SK-N-SH treated with all-trans-retinoic acid at 6 μM for 48 hours (cell line): ENCODE measurements at regions not wholly inside any gene's neighbourhood (a gene's known extent, or its start where the extent isn't known, plus 50 kb on each side); places are given as distances from the start of the nearest gene placed in this dataset.

Experiments
- CSDC2 ChIP-seq: fragments of 250-450 bp; sonication (Bioruptor Pico); IDR thresholded peaks from 2 replicates; pipeline ENCODE4 v1.5.0; 2020; ENCODE audit warnings: mild to moderate bottlenecking, moderate library complexity
- ESRRG ChIP-seq: fragments of 250-450 bp; sonication (Bioruptor Pico); IDR thresholded peaks from 2 replicates; pipeline ENCODE4 v1.6.1; 2021; ENCODE audit warnings: mild to moderate bottlenecking
- GLIS3 ChIP-seq: fragments of 250-450 bp; sonication (Bioruptor Pico); IDR thresholded peaks from 2 replicates; pipeline ENCODE4 v1.5.0; 2020; ENCODE audit warnings: mild to moderate bottlenecking, moderate library complexity
- RARB ChIP-seq: fragments of 250-450 bp; sonication (Bioruptor Pico); IDR thresholded peaks from 2 replicates; pipeline ENCODE4 v1.8.0; 2021; ENCODE audit warnings: mild to moderate bottlenecking, moderate library complexity
- SNAI2 ChIP-seq: fragments of 250-450 bp; sonication (Bioruptor Pico); IDR thresholded peaks from 2 replicates; pipeline ENCODE4 v1.5.0; 2020; ENCODE audit warnings: mild to moderate bottlenecking, moderate library complexity
- TCF4 ChIP-seq: fragments of 250-450 bp; sonication (Bioruptor Pico); IDR thresholded peaks from 2 replicates; pipeline ENCODE4 v1.8.0; 2021; ENCODE audit warnings: mild to moderate bottlenecking, moderate library complexity, borderline replicate concordance
- ZFP30 ChIP-seq: fragments of 450-650 bp; formaldehyde crosslinking; IDR thresholded peaks from 2 replicates; pipeline ENCODE4 v1.5.0; 2022; ENCODE audit warnings: mild to moderate bottlenecking, moderate library complexity
- ZNF8 ChIP-seq: fragments of 450-650 bp; formaldehyde crosslinking; IDR thresholded peaks from 2 replicates; pipeline ENCODE4 v1.5.0; 2020; ENCODE audit warnings: mild to moderate bottlenecking, moderate library complexity
- TF ChIP-seq, protein P1 (sequence below): fragments of 250-450 bp; sonication (Bioruptor Pico); IDR thresholded peaks from 2 replicates; pipeline ENCODE4 v1.8.0; 2020; ENCODE audit warnings: mild to moderate bottlenecking, moderate library complexity, borderline replicate concordance
- TF ChIP-seq, protein P2 (sequence below): fragments of 250-450 bp; sonication (Bioruptor Pico); IDR thresholded peaks from 2 replicates; pipeline ENCODE4 v1.5.0; 2020; ENCODE audit warnings: mild to moderate bottlenecking, moderate library complexity
- TF ChIP-seq, protein P3 (sequence below): fragments of 250-450 bp; sonication (Bioruptor Pico); IDR thresholded peaks from 2 replicates; pipeline ENCODE4 v1.8.0; 2021; ENCODE audit warnings: low read depth, mild to moderate bottlenecking, moderate library complexity, borderline replicate concordance
- TF ChIP-seq, protein P4 (sequence below): fragments of 250-450 bp; sonication (Bioruptor Pico); IDR thresholded peaks from 2 replicates; pipeline ENCODE4 v1.5.1; 2021; ENCODE audit warnings: mild to moderate bottlenecking, moderate library complexity

DNA sequence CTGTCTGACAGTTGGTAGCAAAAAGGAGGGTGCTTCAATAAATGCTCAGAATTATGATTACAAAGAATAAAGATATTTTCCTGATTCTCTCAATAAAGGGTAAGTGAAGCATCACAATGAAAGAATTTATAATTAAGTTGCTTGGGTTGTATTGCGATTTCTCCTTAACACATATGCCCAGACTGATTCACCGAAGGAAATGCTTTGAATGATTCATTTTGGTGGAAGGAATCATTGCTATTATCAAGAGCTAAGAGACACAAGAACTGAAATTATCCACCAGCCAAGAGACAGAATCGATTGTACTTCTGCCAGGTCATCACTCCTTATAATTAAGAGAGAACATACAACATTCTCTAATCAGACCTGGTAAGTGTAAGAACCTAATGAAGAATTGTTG lies 301.4 kb downstream of the NR4A2 start:
- TF ChIP-seq, protein P1, sequence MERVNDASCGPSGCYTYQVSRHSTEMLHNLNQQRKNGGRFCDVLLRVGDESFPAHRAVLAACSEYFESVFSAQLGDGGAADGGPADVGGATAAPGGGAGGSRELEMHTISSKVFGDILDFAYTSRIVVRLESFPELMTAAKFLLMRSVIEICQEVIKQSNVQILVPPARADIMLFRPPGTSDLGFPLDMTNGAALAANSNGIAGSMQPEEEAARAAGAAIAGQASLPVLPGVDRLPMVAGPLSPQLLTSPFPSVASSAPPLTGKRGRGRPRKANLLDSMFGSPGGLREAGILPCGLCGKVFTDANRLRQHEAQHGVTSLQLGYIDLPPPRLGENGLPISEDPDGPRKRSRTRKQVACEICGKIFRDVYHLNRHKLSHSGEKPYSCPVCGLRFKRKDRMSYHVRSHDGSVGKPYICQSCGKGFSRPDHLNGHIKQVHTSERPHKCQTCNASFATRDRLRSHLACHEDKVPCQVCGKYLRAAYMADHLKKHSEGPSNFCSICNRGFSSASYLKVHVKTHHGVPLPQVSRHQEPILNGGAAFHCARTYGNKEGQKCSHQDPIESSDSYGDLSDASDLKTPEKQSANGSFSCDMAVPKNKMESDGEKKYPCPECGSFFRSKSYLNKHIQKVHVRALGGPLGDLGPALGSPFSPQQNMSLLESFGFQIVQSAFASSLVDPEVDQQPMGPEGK: no peak
- TF ChIP-seq ESRRG: no peak
- no peak for TF ChIP-seq CSDC2 (CRISPR knock-in tag)
- TF ChIP-seq, protein P2, sequence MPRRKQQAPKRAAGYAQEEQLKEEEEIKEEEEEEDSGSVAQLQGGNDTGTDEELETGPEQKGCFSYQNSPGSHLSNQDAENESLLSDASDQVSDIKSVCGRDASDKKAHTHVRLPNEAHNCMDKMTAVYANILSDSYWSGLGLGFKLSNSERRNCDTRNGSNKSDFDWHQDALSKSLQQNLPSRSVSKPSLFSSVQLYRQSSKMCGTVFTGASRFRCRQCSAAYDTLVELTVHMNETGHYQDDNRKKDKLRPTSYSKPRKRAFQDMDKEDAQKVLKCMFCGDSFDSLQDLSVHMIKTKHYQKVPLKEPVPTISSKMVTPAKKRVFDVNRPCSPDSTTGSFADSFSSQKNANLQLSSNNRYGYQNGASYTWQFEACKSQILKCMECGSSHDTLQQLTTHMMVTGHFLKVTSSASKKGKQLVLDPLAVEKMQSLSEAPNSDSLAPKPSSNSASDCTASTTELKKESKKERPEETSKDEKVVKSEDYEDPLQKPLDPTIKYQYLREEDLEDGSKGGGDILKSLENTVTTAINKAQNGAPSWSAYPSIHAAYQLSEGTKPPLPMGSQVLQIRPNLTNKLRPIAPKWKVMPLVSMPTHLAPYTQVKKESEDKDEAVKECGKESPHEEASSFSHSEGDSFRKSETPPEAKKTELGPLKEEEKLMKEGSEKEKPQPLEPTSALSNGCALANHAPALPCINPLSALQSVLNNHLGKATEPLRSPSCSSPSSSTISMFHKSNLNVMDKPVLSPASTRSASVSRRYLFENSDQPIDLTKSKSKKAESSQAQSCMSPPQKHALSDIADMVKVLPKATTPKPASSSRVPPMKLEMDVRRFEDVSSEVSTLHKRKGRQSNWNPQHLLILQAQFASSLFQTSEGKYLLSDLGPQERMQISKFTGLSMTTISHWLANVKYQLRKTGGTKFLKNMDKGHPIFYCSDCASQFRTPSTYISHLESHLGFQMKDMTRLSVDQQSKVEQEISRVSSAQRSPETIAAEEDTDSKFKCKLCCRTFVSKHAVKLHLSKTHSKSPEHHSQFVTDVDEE (CRISPR knock-in tag): no peak
- no peak for TF ChIP-seq RARB (CRISPR knock-in tag)
- TF ChIP-seq ZFP30 (CRISPR knock-in tag): no peak
- TF ChIP-seq SNAI2 (CRISPR knock-in tag): no peak
- TF ChIP-seq, protein P3, sequence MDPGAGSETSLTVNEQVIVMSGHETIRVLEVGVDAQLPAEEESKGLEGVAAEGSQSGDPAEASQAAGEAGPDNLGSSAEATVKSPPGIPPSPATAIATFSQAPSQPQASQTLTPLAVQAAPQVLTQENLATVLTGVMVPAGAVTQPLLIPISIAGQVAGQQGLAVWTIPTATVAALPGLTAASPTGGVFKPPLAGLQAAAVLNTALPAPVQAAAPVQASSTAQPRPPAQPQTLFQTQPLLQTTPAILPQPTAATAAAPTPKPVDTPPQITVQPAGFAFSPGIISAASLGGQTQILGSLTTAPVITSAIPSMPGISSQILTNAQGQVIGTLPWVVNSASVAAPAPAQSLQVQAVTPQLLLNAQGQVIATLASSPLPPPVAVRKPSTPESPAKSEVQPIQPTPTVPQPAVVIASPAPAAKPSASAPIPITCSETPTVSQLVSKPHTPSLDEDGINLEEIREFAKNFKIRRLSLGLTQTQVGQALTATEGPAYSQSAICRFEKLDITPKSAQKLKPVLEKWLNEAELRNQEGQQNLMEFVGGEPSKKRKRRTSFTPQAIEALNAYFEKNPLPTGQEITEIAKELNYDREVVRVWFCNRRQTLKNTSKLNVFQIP (CRISPR knock-in tag): no peak
- TF ChIP-seq TCF4 (CRISPR knock-in tag): no peak
- no peak for TF ChIP-seq GLIS3 (CRISPR knock-in tag)
- TF ChIP-seq, protein P4, sequence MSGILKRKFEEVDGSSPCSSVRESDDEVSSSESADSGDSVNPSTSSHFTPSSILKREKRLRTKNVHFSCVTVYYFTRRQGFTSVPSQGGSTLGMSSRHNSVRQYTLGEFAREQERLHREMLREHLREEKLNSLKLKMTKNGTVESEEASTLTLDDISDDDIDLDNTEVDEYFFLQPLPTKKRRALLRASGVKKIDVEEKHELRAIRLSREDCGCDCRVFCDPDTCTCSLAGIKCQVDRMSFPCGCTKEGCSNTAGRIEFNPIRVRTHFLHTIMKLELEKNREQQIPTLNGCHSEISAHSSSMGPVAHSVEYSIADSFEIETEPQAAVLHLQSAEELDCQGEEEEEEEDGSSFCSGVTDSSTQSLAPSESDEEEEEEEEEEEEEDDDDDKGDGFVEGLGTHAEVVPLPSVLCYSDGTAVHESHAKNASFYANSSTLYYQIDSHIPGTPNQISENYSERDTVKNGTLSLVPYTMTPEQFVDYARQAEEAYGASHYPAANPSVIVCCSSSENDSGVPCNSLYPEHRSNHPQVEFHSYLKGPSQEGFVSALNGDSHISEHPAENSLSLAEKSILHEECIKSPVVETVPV (CRISPR knock-in tag): no peak
- TF ChIP-seq ZNF8: no peak
